ENCODE measurements at regions not wholly inside any gene's neighbourhood (a gene's known extent, or its start where the extent isn't known, plus 50 kb on each side); places are given as distances from the start of the nearest gene placed in this dataset.

DNA sequence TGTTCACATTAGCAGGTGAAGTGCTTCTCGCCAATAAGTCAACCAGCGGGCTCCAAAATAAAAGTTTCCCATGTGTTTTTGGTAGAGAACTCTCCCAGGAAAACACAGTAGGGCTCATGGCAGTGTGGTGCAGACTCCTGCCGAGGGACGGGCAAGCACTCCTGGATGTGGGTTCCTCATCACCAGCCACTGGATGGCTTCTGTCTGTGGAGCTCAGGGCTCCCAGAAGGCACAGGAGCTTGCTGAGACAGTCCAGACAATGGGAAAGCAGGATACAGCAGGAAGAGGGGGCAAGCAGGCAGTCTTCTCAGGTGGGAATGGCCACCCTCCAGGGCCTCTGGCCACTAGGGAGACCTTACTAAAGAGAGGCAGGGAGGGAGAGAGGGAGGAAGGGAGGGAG, 142.4 kb downstream of the HSD17B3 start:
- ATAC-seq (no peak), DNase-seq (no peak)
- 75% methylated on average over 4 of the region's 4 CpGs for WGBS (ENCODE audit: insufficient coverage, low coverage, low lambda C conversion rate, missing lambda C conversion rate)
- H3K9me3 ChIP-seq = no peaks in the 10 kb centered on the region
- no peaks in the 10 kb centered on the region for H3K36me3 ChIP-seq
- H3K4me3 ChIP-seq = no peak overlapping the region
- TF ChIP-seq, protein P1, sequence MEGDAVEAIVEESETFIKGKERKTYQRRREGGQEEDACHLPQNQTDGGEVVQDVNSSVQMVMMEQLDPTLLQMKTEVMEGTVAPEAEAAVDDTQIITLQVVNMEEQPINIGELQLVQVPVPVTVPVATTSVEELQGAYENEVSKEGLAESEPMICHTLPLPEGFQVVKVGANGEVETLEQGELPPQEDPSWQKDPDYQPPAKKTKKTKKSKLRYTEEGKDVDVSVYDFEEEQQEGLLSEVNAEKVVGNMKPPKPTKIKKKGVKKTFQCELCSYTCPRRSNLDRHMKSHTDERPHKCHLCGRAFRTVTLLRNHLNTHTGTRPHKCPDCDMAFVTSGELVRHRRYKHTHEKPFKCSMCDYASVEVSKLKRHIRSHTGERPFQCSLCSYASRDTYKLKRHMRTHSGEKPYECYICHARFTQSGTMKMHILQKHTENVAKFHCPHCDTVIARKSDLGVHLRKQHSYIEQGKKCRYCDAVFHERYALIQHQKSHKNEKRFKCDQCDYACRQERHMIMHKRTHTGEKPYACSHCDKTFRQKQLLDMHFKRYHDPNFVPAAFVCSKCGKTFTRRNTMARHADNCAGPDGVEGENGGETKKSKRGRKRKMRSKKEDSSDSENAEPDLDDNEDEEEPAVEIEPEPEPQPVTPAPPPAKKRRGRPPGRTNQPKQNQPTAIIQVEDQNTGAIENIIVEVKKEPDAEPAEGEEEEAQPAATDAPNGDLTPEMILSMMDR (IDR thresholded peaks at IDR 0.05) = no peak
- no peak for TF ChIP-seq POLR2A (IDR thresholded peaks at IDR 0.05)
- intact Hi-C loops (cut with DNase I) = no loop called here
- H3K27ac ChIP-seq = no peak overlapping the region
- no peaks in the 10 kb centered on the region for H3K4me1 ChIP-seq
- H3K27me3 ChIP-seq = no peaks in the 10 kb centered on the region

DNA sequence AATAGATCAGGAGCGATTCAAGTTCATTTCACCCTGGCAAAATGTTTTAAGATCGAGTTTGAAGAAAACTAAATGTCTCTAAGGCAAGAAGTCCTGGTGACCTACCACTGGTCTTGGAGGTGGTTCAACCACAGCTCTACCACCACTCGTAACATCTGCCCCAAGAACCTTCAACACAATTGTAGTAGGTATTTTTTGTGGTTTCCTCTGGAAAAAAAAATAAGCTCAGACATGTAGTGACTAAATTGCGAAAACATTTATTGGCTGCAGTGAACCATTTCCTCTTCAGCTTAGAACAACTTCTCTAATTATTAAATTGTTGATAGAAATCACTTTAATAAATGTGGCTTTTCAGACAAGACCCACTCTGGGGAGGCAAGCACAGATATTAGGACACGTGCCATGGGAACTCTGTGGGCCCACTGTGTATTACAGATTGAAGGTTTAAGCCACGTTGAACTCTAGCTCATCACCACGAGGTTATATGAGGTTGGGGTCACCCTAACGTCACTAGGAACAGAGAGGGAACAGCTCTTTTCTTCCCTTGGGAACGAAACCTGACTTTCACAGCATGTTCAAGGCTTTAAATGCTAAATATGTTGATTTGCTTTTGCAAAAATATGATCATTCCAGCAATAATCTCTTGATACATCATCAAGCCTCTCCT, 142.9 kb downstream of the HSD17B3 start:
- no peaks in the 10 kb centered on the region for H3K9me3 ChIP-seq
- H3K27me3 ChIP-seq = no peaks in the 10 kb centered on the region
- WGBS (ENCODE audit: insufficient coverage, low coverage, low lambda C conversion rate, missing lambda C conversion rate) = 36% methylated on average over 8 of the region's 9 CpGs
- DNase-seq (no peak), ATAC-seq (no peak)
- no peak overlapping the region for H3K4me3 ChIP-seq
- intact Hi-C loops (cut with DNase I) = no loop called here
- TF ChIP-seq POLR2A (IDR thresholded peaks at IDR 0.05) = no peak
- TF ChIP-seq, protein P1 (IDR thresholded peaks at IDR 0.05) = no peak
- no peaks in the 10 kb centered on the region for H3K36me3 ChIP-seq
- no peak overlapping the region for H3K27ac ChIP-seq
- no peaks in the 10 kb centered on the region for H3K4me1 ChIP-seq

DNA sequence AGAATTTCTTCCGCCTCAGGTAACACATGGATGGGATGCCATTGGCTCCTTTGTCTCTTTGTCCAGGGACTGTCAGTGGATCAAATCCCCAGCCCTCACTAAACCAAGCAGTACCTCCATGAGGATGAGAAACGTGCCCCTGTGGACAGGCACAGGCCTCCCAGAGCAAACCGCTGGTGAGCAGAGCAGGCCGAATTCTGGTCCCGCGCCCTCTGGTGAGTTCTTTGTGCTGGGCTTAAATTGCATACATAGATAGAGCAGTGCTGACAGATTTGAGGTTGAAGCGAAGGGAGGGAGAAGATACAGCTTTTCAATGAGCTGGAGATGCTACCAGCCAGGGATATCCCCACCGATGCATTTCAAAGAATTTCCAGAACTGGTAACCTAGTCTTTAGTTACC, 143.8 kb downstream of the HSD17B3 start:
- ATAC-seq (no peak), DNase-seq (no peak)
- no peaks in the 10 kb centered on the region for H3K36me3 ChIP-seq
- H3K27me3 ChIP-seq = no peaks in the 10 kb centered on the region
- no peak overlapping the region for H3K27ac ChIP-seq
- H3K4me1 ChIP-seq = no peaks in the 10 kb centered on the region
- WGBS (ENCODE audit: insufficient coverage, low coverage, low lambda C conversion rate, missing lambda C conversion rate) = 69% methylated on average over 2 of the region's 8 CpGs
- intact Hi-C loops (cut with DNase I) = no loop called here
- TF ChIP-seq, protein P1 (IDR thresholded peaks at IDR 0.05) = no peak
- no peak for TF ChIP-seq POLR2A (IDR thresholded peaks at IDR 0.05)
- H3K9me3 ChIP-seq = no peaks in the 10 kb centered on the region
- no peak overlapping the region for H3K4me3 ChIP-seq

DNA sequence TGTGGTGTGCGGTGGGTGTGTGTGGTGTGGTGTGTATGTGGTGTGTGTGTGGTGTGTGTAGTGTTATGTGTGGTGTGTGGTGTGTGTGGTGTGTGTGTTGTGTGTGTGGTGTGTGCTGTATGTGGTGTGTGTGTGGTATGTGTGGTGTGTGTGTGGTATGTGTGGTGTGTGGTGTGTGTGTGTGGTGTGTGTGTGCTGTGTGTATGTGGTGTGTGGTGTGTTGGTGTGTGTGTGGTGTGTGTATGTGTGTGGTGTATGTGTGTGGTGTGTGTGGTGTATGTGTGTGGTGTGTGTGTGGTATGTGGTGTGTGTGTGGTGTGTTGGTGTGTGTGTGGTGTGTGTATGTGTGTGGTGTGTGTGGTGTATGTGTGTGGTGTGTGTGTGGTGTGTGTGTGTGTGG, 144.3 kb downstream of the HSD17B3 start:
- H3K4me3 ChIP-seq = no peak overlapping the region
- ATAC-seq (no peak), DNase-seq (no peak)
- WGBS (ENCODE audit: insufficient coverage, low coverage, low lambda C conversion rate, missing lambda C conversion rate) = 29% methylated on average over 1 of the region's 1 CpG
- TF ChIP-seq POLR2A (IDR thresholded peaks at IDR 0.05) = no peak
- TF ChIP-seq, protein P1 (IDR thresholded peaks at IDR 0.05) = no peak
- H3K27me3 ChIP-seq = no peaks in the 10 kb centered on the region
- no peaks in the 10 kb centered on the region for H3K4me1 ChIP-seq
- H3K36me3 ChIP-seq = no peaks in the 10 kb centered on the region
- no peaks in the 10 kb centered on the region for H3K9me3 ChIP-seq
- intact Hi-C loops (cut with DNase I) = no loop called here
- no peak overlapping the region for H3K27ac ChIP-seq

All from right lobe of liver (tissue), 6 donors.